ENCODE measurements at regions not wholly inside any gene's neighbourhood (a gene's known extent, or its start where the extent isn't known, plus 50 kb on each side); places are given as distances from the start of the nearest gene placed in this dataset.
A peak's percentile ranks its signal among the peaks of the same experiment; 100 is the strongest.
"Not testable (repeated sequence)": the region's sequence is repeated elsewhere in the genome, so short reads cannot be mapped to it uniquely, and the experiment has no call there.

DNA sequence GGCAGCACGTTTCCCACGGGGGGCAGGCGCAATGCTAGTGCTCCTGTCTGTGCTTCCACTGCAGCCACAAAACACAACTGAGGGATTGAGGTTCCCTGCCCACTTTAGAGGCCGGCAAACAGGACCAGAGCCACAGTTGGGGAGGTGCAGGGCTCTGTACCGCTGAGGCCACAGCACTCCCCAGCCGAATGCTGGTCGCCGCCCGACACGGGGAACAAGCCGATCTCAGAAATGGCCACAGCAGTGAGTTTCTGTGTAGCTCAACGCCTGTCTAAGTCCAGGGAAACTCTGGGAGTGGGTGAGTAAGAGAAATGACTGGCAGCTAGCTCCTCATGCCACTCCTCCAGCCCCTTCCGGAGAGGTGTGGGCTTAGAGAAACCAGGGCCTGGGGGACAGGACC lies 194.0 kb upstream of the VWC2 start:
- no peaks in the 10 kb centered on the region for H3K36me3 ChIP-seq (ENCODE audit: control insufficient read depth, insufficient read depth, low read length)
- H3K27me3 ChIP-seq (ENCODE audit: control insufficient read depth, insufficient read depth, low read length): no peaks in the 10 kb centered on the region
- H3K4me1 ChIP-seq (ENCODE audit: control insufficient read depth, insufficient read depth, low read length): peaks cover 4% of the 10 kb centered on the region
- no peak overlapping the region for H3K4me3 ChIP-seq (ENCODE audit: low read depth, low read length)
- H3K9me3 ChIP-seq (ENCODE audit: control insufficient read depth, insufficient read depth, low read length): no peaks in the 10 kb centered on the region
- no peak overlapping the region for H3K9ac ChIP-seq (ENCODE audit: low read depth, low read length)

DNA sequence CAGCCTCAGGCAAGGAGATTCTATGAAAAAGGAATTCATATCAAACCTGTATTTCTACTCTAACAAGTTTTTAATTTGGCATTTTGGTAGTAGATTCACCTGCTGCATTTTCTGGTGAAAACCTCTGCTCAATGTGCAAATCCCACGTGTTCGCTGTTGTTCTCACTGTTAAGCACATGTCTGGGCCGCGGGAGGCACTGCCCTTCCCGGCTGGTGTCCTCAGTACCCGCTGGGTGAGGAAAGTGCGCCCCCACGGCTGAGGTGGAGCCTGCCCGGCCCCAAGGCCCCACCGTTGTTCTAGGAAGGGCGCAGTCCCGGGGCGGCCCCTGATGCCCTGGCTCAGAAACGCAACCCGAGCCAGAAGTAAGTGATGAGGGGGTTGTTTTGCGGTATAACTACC lies 193.4 kb upstream of the VWC2 start:
- H3K27me3 ChIP-seq (ENCODE audit: control insufficient read depth, insufficient read depth, low read length): no peaks in the 10 kb centered on the region
- H3K4me1 ChIP-seq (ENCODE audit: control insufficient read depth, insufficient read depth, low read length): peaks cover 4% of the 10 kb centered on the region
- H3K9ac ChIP-seq (ENCODE audit: low read depth, low read length): no peak overlapping the region
- H3K4me3 ChIP-seq (ENCODE audit: low read depth, low read length): peak overlapping the region; percentile 3
- no peaks in the 10 kb centered on the region for H3K9me3 ChIP-seq (ENCODE audit: control insufficient read depth, insufficient read depth, low read length)
- no peaks in the 10 kb centered on the region for H3K36me3 ChIP-seq (ENCODE audit: control insufficient read depth, insufficient read depth, low read length)

DNA sequence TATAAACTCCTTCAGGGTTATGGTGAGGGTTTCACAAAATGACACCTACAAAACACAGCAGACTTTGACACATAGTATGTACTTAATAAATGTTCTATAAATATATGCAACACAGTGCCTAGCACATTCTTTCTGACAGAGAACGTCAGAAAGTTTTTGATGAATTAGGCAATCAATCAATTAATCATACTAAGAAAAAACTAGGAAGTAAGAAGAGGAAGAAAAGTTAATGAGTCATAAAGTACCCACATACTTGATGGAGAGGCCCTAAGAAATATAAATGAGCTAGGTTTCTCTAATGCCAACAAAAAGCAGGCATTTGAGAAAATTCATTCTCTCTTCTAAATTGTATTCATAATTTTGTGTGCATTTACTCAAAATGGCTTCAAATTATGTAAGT lies 192.7 kb upstream of the VWC2 start:
- H3K4me3 ChIP-seq (ENCODE audit: low read depth, low read length): no peak overlapping the region
- no peak overlapping the region for H3K9ac ChIP-seq (ENCODE audit: low read depth, low read length)

GRCh38 chr7:49583440-49583839 lies 190.0 kb upstream of the VWC2 start:
- no peak overlapping the region for H3K9ac ChIP-seq (ENCODE audit: low read depth, low read length)
- H3K4me1 ChIP-seq (ENCODE audit: control insufficient read depth, insufficient read depth, low read length): peaks cover 4% of the 10 kb centered on the region
- H3K36me3 ChIP-seq (ENCODE audit: control insufficient read depth, insufficient read depth, low read length): no peaks in the 10 kb centered on the region
- H3K9me3 ChIP-seq (ENCODE audit: control insufficient read depth, insufficient read depth, low read length): no peaks in the 10 kb centered on the region
- no peaks in the 10 kb centered on the region for H3K27me3 ChIP-seq (ENCODE audit: control insufficient read depth, insufficient read depth, low read length)
- no peak overlapping the region for H3K4me3 ChIP-seq (ENCODE audit: low read depth, low read length)

More for the DNA sequence above, 192.7 kb upstream of the VWC2 start:
- Histone ChIP-seq H3K27me3 (ENCODE audit: control insufficient read depth, insufficient read depth, low read length) (no peaks in the 10 kb centered on the region), H3K9me3 (ENCODE audit: control insufficient read depth, insufficient read depth, low read length) (no peaks in the 10 kb centered on the region), H3K4me1 (ENCODE audit: control insufficient read depth, insufficient read depth, low read length) (peaks cover 4% of the 10 kb centered on the region), H3K36me3 (ENCODE audit: control insufficient read depth, insufficient read depth, low read length) (no peaks in the 10 kb centered on the region)

GRCh38 chr7:49596701-49597491 lies 176.5 kb upstream of the VWC2 start:
- no peaks in the 10 kb centered on the region for H3K4me1 ChIP-seq (ENCODE audit: control insufficient read depth, insufficient read depth, low read length)

GRCh38 chr7:49597805-49598204 lies 175.6 kb upstream of the VWC2 start:
- no peak overlapping the region for H3K4me3 ChIP-seq (ENCODE audit: low read depth, low read length)
- no peaks in the 10 kb centered on the region for H3K9me3 ChIP-seq (ENCODE audit: control insufficient read depth, insufficient read depth, low read length)
- no peaks in the 10 kb centered on the region for H3K27me3 ChIP-seq (ENCODE audit: control insufficient read depth, insufficient read depth, low read length)
- H3K9ac ChIP-seq (ENCODE audit: low read depth, low read length): no peak overlapping the region
- H3K36me3 ChIP-seq (ENCODE audit: control insufficient read depth, insufficient read depth, low read length): no peaks in the 10 kb centered on the region
- no peaks in the 10 kb centered on the region for H3K4me1 ChIP-seq (ENCODE audit: control insufficient read depth, insufficient read depth, low read length)

More at GRCh38 chr7:49596701-49597491, 176.5 kb upstream of the VWC2 start:
- H3K4me3 ChIP-seq (ENCODE audit: low read depth, low read length): no peak overlapping the region
- H3K9me3 ChIP-seq (ENCODE audit: control insufficient read depth, insufficient read depth, low read length): no peaks in the 10 kb centered on the region
- no peak overlapping the region for H3K9ac ChIP-seq (ENCODE audit: low read depth, low read length)
- H3K36me3 ChIP-seq (ENCODE audit: control insufficient read depth, insufficient read depth, low read length): no peaks in the 10 kb centered on the region
- no peaks in the 10 kb centered on the region for H3K27me3 ChIP-seq (ENCODE audit: control insufficient read depth, insufficient read depth, low read length)

DNA sequence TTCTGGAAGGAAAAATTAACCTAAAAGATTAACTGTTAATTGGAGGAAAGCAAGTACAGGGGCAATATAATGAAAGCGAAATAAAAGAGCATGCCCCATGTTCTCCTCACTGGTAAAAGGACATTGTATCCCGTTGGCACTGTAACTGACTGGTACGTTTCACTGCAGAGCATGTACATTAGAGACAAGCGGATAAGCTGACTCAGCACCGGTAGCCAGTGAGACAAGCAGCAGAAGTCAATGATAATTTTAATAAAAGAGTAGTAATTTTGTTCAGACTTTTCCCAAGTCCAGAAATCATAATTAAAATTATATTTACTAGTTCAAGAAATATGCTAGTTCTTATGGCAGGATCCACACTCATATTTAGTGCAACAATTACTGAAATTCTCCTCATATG lies 161.5 kb upstream of the VWC2 start:
- no peaks in the 10 kb centered on the region for H3K36me3 ChIP-seq (ENCODE audit: control insufficient read depth, insufficient read depth, low read length)
- H3K27me3 ChIP-seq (ENCODE audit: control insufficient read depth, insufficient read depth, low read length): no peaks in the 10 kb centered on the region
- no peaks in the 10 kb centered on the region for H3K4me1 ChIP-seq (ENCODE audit: control insufficient read depth, insufficient read depth, low read length)
- no peaks in the 10 kb centered on the region for H3K9me3 ChIP-seq (ENCODE audit: control insufficient read depth, insufficient read depth, low read length)
- H3K9ac ChIP-seq (ENCODE audit: low read depth, low read length): no peak overlapping the region
- H3K4me3 ChIP-seq (ENCODE audit: low read depth, low read length): no peak overlapping the region

DNA sequence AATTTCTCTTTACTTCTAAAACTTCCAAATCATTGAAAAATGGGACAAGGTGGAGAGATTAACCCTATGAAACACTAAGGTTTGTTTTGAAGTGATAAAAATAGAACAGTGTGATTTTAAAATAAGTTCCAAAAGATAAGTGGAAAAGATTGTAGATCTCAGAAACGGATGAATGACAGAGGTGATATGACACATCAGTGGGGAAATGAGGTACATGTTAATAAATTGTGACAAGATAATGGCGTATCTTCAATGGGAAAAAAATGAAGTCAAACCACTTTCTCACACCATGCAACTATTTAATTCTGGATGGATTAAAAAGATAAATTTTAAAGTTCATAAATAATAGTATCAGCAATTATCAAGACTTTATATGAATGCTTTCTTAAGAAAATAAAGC lies 159.7 kb upstream of the VWC2 start:
- no peak overlapping the region for H3K9ac ChIP-seq (ENCODE audit: low read depth, low read length)
- no peaks in the 10 kb centered on the region for H3K9me3 ChIP-seq (ENCODE audit: control insufficient read depth, insufficient read depth, low read length)
- no peaks in the 10 kb centered on the region for H3K4me1 ChIP-seq (ENCODE audit: control insufficient read depth, insufficient read depth, low read length)
- no peaks in the 10 kb centered on the region for H3K36me3 ChIP-seq (ENCODE audit: control insufficient read depth, insufficient read depth, low read length)
- H3K4me3 ChIP-seq (ENCODE audit: low read depth, low read length): no peak overlapping the region
- no peaks in the 10 kb centered on the region for H3K27me3 ChIP-seq (ENCODE audit: control insufficient read depth, insufficient read depth, low read length)

DNA sequence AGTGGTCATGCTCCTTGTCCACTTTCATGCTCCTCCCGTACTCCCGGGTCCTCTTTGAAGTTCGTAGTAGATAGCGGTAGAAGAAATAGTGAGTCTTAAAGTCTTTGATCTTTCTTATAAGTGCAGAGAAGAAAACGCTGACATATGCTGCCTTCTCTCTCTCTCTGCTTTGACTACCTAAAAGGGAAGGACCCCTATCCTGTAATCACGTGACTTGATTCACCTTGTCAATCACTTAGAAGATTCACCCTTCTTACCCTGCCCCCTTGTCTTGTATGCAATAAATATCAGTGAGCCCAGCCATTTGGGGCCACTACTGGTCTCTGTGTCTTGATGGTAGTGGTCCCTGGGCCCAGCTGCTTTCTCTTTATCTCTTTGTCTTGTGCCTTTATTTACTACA lies 158.5 kb upstream of the VWC2 start:
- not testable (repeated sequence) for H3K9ac ChIP-seq (ENCODE audit: low read depth, low read length); H3K4me3 ChIP-seq (ENCODE audit: low read depth, low read length); H3K4me1 ChIP-seq (ENCODE audit: control insufficient read depth, insufficient read depth, low read length); H3K9me3 ChIP-seq (ENCODE audit: control insufficient read depth, insufficient read depth, low read length); H3K27me3 ChIP-seq (ENCODE audit: control insufficient read depth, insufficient read depth, low read length); H3K36me3 ChIP-seq (ENCODE audit: control insufficient read depth, insufficient read depth, low read length)

GRCh38 chr7:49618028-49618427 lies 155.4 kb upstream of the VWC2 start:
- no peaks in the 10 kb centered on the region for H3K27me3 ChIP-seq (ENCODE audit: control insufficient read depth, insufficient read depth, low read length)

DNA sequence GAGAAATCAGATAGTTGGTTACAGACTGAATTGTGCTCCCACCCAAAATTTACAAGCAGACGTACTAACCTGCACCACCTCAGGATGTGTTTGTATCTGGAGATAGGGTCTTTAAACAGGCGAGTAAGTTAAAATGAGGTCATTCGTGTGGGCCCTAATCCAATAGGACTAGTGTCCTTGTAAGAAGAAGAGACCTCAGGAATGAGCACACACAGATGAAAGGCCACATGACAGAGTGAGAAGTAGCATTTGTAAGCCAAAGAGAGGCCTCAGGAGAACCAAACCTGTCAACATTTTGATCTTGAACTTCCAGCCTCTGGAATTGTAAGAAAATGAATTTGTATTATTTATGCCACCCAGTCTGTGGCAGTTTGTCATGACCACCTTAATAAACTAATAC lies 149.5 kb upstream of the VWC2 start:
- no peaks in the 10 kb centered on the region for H3K36me3 ChIP-seq (ENCODE audit: control insufficient read depth, insufficient read depth, low read length)
- H3K9ac ChIP-seq (ENCODE audit: low read depth, low read length): no peak overlapping the region
- H3K4me1 ChIP-seq (ENCODE audit: control insufficient read depth, insufficient read depth, low read length): no peaks in the 10 kb centered on the region
- H3K4me3 ChIP-seq (ENCODE audit: low read depth, low read length): no peak overlapping the region
- no peaks in the 10 kb centered on the region for H3K9me3 ChIP-seq (ENCODE audit: control insufficient read depth, insufficient read depth, low read length)
- H3K27me3 ChIP-seq (ENCODE audit: control insufficient read depth, insufficient read depth, low read length): no peaks in the 10 kb centered on the region

More at GRCh38 chr7:49618028-49618427, 155.4 kb upstream of the VWC2 start:
- H3K9me3 ChIP-seq (ENCODE audit: control insufficient read depth, insufficient read depth, low read length): no peaks in the 10 kb centered on the region
- H3K36me3 ChIP-seq (ENCODE audit: control insufficient read depth, insufficient read depth, low read length): no peaks in the 10 kb centered on the region
- H3K4me3 ChIP-seq (ENCODE audit: low read depth, low read length): no peak overlapping the region
- H3K4me1 ChIP-seq (ENCODE audit: control insufficient read depth, insufficient read depth, low read length): no peaks in the 10 kb centered on the region
- no peak overlapping the region for H3K9ac ChIP-seq (ENCODE audit: low read depth, low read length)

GRCh38 chr7:49624611-49625010 lies 148.8 kb upstream of the VWC2 start:
- no peaks in the 10 kb centered on the region for H3K9me3 ChIP-seq (ENCODE audit: control insufficient read depth, insufficient read depth, low read length)
- H3K4me3 ChIP-seq (ENCODE audit: low read depth, low read length): no peak overlapping the region
- no peaks in the 10 kb centered on the region for H3K4me1 ChIP-seq (ENCODE audit: control insufficient read depth, insufficient read depth, low read length)
- H3K36me3 ChIP-seq (ENCODE audit: control insufficient read depth, insufficient read depth, low read length): no peaks in the 10 kb centered on the region
- H3K9ac ChIP-seq (ENCODE audit: low read depth, low read length): no peak overlapping the region
- no peaks in the 10 kb centered on the region for H3K27me3 ChIP-seq (ENCODE audit: control insufficient read depth, insufficient read depth, low read length)
